KMS-11 (cell line): ENCODE measurements at regions not wholly inside any gene's neighbourhood (a gene's known extent, or its start where the extent isn't known, plus 50 kb on each side); places are given as distances from the start of the nearest gene placed in this dataset.

Source experiments
- H2AFZ ChIP-seq: fragments of 200-600 bp; sonication (generic); 2 replicates; pipeline ENCODE4 v1.6.1; 2016; ENCODE audit warnings: antibody characterized with exemption, mixed run types, low read depth
- H3K27ac ChIP-seq: fragments of 200-600 bp; sonication (generic); 2 replicates; pipeline ENCODE4 v1.6.1; 2016; ENCODE audit warnings: mild to moderate bottlenecking, mixed run types
- H3K27me3 ChIP-seq: fragments of 200-600 bp; sonication (generic); 2 replicates; pipeline ENCODE4 v1.6.1; 2017; ENCODE audit warnings: mild to moderate bottlenecking, low read depth, mixed run types, moderate library complexity; ENCODE audit not compliant: insufficient read depth
- H3K36me3 ChIP-seq: fragments of 200-600 bp; sonication (generic); 2 replicates; pipeline ENCODE4 v1.6.1; 2017; ENCODE audit warnings: mild to moderate bottlenecking, mixed run types; ENCODE audit not compliant: insufficient read depth
- H3K4me1 ChIP-seq: fragments of 200-600 bp; sonication (generic); 2 replicates; pipeline ENCODE4 v1.6.1; 2016; ENCODE audit warnings: mild to moderate bottlenecking, low read depth, mixed run types; ENCODE audit not compliant: poor library complexity, severe bottlenecking
- H3K4me2 ChIP-seq: fragments of 200-600 bp; sonication (generic); 2 replicates; pipeline ENCODE4 v1.7.0; 2016; ENCODE audit warnings: mild to moderate bottlenecking, mixed run types
- H3K4me3 ChIP-seq: fragments of 200-600 bp; sonication (generic); IDR thresholded peaks from 2 replicates; pipeline ENCODE4 v1.6.1; 2017; ENCODE audit warnings: low read depth, low read length, mixed read lengths; ENCODE audit not compliant: insufficient read depth
- H3K79me2 ChIP-seq: fragments of 200-600 bp; sonication (generic); 2 replicates; pipeline ENCODE4 v1.6.1; 2016; ENCODE audit warnings: low read depth, mixed run types; ENCODE audit not compliant: insufficient read depth
- H3K9ac ChIP-seq: fragments of 200-600 bp; sonication (generic); 2 replicates; pipeline ENCODE4 v1.6.1; 2016; ENCODE audit warnings: mild to moderate bottlenecking, mixed run types
- H4K20me1 ChIP-seq: fragments of 200-600 bp; sonication (generic); 2 replicates; pipeline ENCODE4 v1.6.1; 2016; ENCODE audit warnings: mild to moderate bottlenecking, mixed run types; ENCODE audit not compliant: insufficient read depth
- TF ChIP-seq, protein P1 (sequence below): fragments of 200-600 bp; sonication (generic); conservative IDR thresholded peaks from 2 replicates; pipeline ENCODE4 v1.6.1; 2017; ENCODE audit warnings: low read depth, mild to moderate bottlenecking, antibody characterized with exemption, low read length, moderate library complexity, mixed read lengths

GRCh38 chr2:88824951-88825350 lies 133.5 kb downstream of the RPIA start:
- no peaks in the 10 kb centered on the region for H3K27me3 ChIP-seq
- H3K27ac ChIP-seq: no peak overlapping the region
- no peak overlapping the region for H3K9ac ChIP-seq
- H3K79me2 ChIP-seq: no peaks in the 10 kb centered on the region
- no peaks in the 10 kb centered on the region for H3K36me3 ChIP-seq
- no peak overlapping the region for H3K4me2 ChIP-seq
- no peak overlapping the region for H3K4me3 ChIP-seq
- peaks cover 7% of the 10 kb centered on the region for H3K4me1 ChIP-seq
- H4K20me1 ChIP-seq: no peaks in the 10 kb centered on the region
- TF ChIP-seq, protein P1, sequence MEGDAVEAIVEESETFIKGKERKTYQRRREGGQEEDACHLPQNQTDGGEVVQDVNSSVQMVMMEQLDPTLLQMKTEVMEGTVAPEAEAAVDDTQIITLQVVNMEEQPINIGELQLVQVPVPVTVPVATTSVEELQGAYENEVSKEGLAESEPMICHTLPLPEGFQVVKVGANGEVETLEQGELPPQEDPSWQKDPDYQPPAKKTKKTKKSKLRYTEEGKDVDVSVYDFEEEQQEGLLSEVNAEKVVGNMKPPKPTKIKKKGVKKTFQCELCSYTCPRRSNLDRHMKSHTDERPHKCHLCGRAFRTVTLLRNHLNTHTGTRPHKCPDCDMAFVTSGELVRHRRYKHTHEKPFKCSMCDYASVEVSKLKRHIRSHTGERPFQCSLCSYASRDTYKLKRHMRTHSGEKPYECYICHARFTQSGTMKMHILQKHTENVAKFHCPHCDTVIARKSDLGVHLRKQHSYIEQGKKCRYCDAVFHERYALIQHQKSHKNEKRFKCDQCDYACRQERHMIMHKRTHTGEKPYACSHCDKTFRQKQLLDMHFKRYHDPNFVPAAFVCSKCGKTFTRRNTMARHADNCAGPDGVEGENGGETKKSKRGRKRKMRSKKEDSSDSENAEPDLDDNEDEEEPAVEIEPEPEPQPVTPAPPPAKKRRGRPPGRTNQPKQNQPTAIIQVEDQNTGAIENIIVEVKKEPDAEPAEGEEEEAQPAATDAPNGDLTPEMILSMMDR: no peak
- H2AFZ ChIP-seq: no peak overlapping the region

DNA sequence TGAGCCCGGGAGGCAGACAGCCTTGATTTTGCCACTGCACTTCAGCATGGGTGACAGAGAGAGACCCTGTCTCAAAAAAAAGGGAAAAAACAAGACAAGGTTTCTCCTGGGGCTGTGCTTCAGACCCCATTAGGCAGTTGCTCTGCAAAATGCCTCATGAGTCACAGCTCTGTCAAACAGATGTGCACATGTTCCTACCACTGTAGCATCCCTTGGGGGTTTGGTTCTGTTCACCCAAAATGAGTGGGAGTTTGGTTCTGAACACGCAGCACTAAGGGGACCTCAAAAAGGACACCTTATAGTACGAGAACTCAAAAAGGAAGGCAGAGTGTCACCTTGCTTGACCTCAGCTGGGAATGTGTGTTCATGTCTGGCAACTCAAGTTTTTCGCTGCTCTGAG lies 134.9 kb downstream of the RPIA start:
- peaks cover 21% of the 10 kb centered on the region for H3K4me1 ChIP-seq
- no peaks in the 10 kb centered on the region; the same call in 1 of the 2 replicates for H3K79me2 ChIP-seq
- no peak overlapping the region for H2AFZ ChIP-seq
- no peak overlapping the region for H3K27ac ChIP-seq
- H3K36me3 ChIP-seq: no peaks in the 10 kb centered on the region
- TF ChIP-seq, protein P1: no peak
- H4K20me1 ChIP-seq: no peaks in the 10 kb centered on the region
- no peak overlapping the region for H3K4me2 ChIP-seq
- no peak overlapping the region for H3K9ac ChIP-seq
- H3K27me3 ChIP-seq: no peaks in the 10 kb centered on the region
- no peak overlapping the region for H3K4me3 ChIP-seq

DNA sequence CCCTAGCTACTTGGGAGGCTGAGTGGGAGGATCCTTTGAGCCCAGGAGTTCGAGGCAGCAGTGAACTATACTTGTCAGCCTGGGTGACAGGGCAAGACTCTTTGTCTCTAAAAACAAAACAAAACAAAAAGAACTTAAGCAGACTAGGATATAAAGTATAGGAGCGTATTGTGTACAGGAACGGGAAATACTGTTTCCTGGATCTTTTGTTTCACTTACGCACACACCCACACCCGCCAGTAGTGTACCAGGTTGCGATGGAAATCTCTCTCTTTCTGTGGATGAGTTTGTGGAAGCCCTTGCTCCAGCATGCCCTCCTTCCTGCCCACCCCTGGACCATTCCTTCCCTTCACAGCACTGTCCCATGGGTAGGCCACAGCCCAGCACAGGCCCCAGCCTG lies 136.3 kb downstream of the RPIA start:
- no peaks in the 10 kb centered on the region for H3K27me3 ChIP-seq
- H3K4me1 ChIP-seq: peaks cover 34% of the 10 kb centered on the region
- no peak overlapping the region for H2AFZ ChIP-seq
- H3K36me3 ChIP-seq: no peaks in the 10 kb centered on the region
- H3K79me2 ChIP-seq: peaks cover 11% of the 10 kb centered on the region
- no peak overlapping the region for H3K4me2 ChIP-seq
- no peak overlapping the region for H3K9ac ChIP-seq
- TF ChIP-seq, protein P1: no peak
- no peak overlapping the region for H3K4me3 ChIP-seq
- no peak overlapping the region for H3K27ac ChIP-seq
- no peaks in the 10 kb centered on the region for H4K20me1 ChIP-seq

GRCh38 chr2:88828397-88829137 lies 137.1 kb downstream of the RPIA start:
- TF ChIP-seq, protein P1: no peak
- no peak overlapping the region for H3K27ac ChIP-seq
- H3K4me3 ChIP-seq: no peak overlapping the region
- no peak overlapping the region for H2AFZ ChIP-seq
- H3K79me2 ChIP-seq: peaks cover 19% of the 10 kb centered on the region
- H3K36me3 ChIP-seq: no peaks in the 10 kb centered on the region
- H3K27me3 ChIP-seq: no peaks in the 10 kb centered on the region
- no peak overlapping the region for H3K9ac ChIP-seq
- peaks cover 42% of the 10 kb centered on the region for H3K4me1 ChIP-seq
- no peak overlapping the region for H3K4me2 ChIP-seq
- no peaks in the 10 kb centered on the region for H4K20me1 ChIP-seq
